Endothelial cell of umbilical vein (primary cell): ENCODE measurements at regions not wholly inside any gene's neighbourhood (a gene's known extent, or its start where the extent isn't known, plus 50 kb on each side); places are given as distances from the start of the nearest gene placed in this dataset.

Experiments used
- BruUV-seq: library from RNA; stranded (reverse); fragments of 400-500 nt; replicated peaks from 2 replicates; lab custom pipeline; 2021; lab: Mats Ljungman, UMichigan
- CTCF ChIA-PET: fragments of 300-600, 350-600 bp; sonication (Branson Sonifier 250); formaldehyde crosslinking; loops from one replicate; lab custom pipeline; 2021; ENCODE audit warnings: antibody characterized with exemption, inconsistent platforms; lab: Charles Lee
- POLR2A ChIA-PET: fragments of 300-600, 350-600 bp; sonication (Branson Sonifier 250); formaldehyde crosslinking; loops from one replicate; lab custom pipeline; 2021; ENCODE audit warnings: antibody characterized with exemption, inconsistent platforms; lab: Charles Lee
- DNase-seq: peaks from one replicate; pipeline ENCODE4 v3.0.0-alpha.2; 2011; ENCODE audit warnings: low read depth, low spot score
- FAIRE-seq: peaks from 2 replicates; lab custom pipeline; 2011; peaks lifted over from hg19 to GRCh38; lab: Jason Lieb, UNC
- H2AFZ ChIP-seq: 2 replicates; pipeline ENCODE4 v1.6.0; 2012; ENCODE audit warnings: low read depth, low read length, control low read depth, inconsistent platforms
- H3K27ac ChIP-seq: 2 replicates; pipeline ENCODE4 v1.5.1; 2011; ENCODE audit warnings: low read depth, mild to moderate bottlenecking, control low read depth, low read length, moderate library complexity; ENCODE audit not compliant: insufficient read depth
- H3K27me3 ChIP-seq, 2 experiments: 2 replicates each; pipeline versions ENCODE4 v1.6.0 to v1.6.1; 2011; ENCODE audit warnings: low read length in 2 of 2, mixed read lengths in 1 of 2; ENCODE audit not compliant: control insufficient read depth in 2 of 2, insufficient read depth in 2 of 2
- H3K36me3 ChIP-seq, 2 experiments: 2 replicates in 1 of 2; 3 replicates in 1 of 2; pipeline ENCODE4 v1.5.1; 2011; ENCODE audit warnings: low read length in 2 of 2, mild to moderate bottlenecking in 1 of 2, moderate library complexity in 1 of 2; ENCODE audit not compliant: control insufficient read depth in 2 of 2, insufficient read depth in 2 of 2; ENCODE audit errors: extremely low read depth in 1 of 2
- H3K4me1 ChIP-seq: 3 replicates; pipeline ENCODE4 v1.5.1; 2011; ENCODE audit warnings: mild to moderate bottlenecking, low read length; ENCODE audit not compliant: control insufficient read depth, insufficient read depth; ENCODE audit errors: extremely low read depth
- H3K4me2 ChIP-seq: 2 replicates; pipeline ENCODE4 v1.6.1; 2011; ENCODE audit warnings: low read length, control low read depth, mixed read lengths; ENCODE audit not compliant: insufficient read depth
- H3K4me3 ChIP-seq, 3 experiments: fragments of 200-600 bp in 1 of 3; sonication (generic), shearing (Covaris generic) in 1 of 3; replicated peaks in 1 of 3; 2 replicates each; pipeline ENCODE4 v1.5.1; 2011 to 2016; ENCODE audit warnings: control low read depth in 3 of 3, low read length in 3 of 3, mild to moderate bottlenecking in 2 of 3, inconsistent platforms in 1 of 3, low read depth in 1 of 3, moderate library complexity in 1 of 3; ENCODE audit not compliant: insufficient read depth in 1 of 3
- H3K79me2 ChIP-seq: 2 replicates; pipeline ENCODE4 v1.6.0; 2012; ENCODE audit warnings: low read length, inconsistent platforms; ENCODE audit not compliant: control insufficient read depth, insufficient read depth
- H3K9ac ChIP-seq: replicated peaks from 2 replicates; pipeline ENCODE3; 2011; ENCODE audit warnings: low read length, control low read depth; ENCODE audit not compliant: insufficient read depth; ENCODE audit errors: extremely low read depth
- H3K9me1 ChIP-seq: replicated peaks from 3 replicates; pipeline ENCODE4 v1.6.0; 2011; ENCODE audit warnings: mild to moderate bottlenecking, low read length; ENCODE audit not compliant: control insufficient read depth, insufficient read depth; ENCODE audit errors: extremely low read depth
- H3K9me3 ChIP-seq: replicated peaks from 2 replicates; pipeline ENCODE4 v1.5.1; 2012; ENCODE audit warnings: low read length, inconsistent platforms; ENCODE audit not compliant: control insufficient read depth, insufficient read depth
- H4K20me1 ChIP-seq: replicated peaks from 2 replicates; pipeline ENCODE3; 2011; ENCODE audit warnings: mild to moderate bottlenecking, low read length; ENCODE audit not compliant: control insufficient read depth, insufficient read depth; ENCODE audit errors: extremely low read depth
- EZH2 ChIP-seq: IDR thresholded peaks from 2 replicates; pipeline ENCODE4 v1.6.1; 2012; ENCODE audit warnings: borderline replicate concordance, low read depth, mild to moderate bottlenecking, moderate library complexity, low read length, inconsistent platforms; ENCODE audit not compliant: severe bottlenecking
- FOS ChIP-seq: IDR thresholded peaks from 2 replicates; pipeline ENCODE4 v1.6.1; 2011; ENCODE audit warnings: mild to moderate bottlenecking, low read length, moderate library complexity, borderline replicate concordance; ENCODE audit not compliant: insufficient read depth
- GATA2 ChIP-seq: IDR thresholded peaks from 2 replicates; pipeline ENCODE4 v1.7.0; 2011; ENCODE audit warnings: low read depth, mild to moderate bottlenecking, moderate library complexity, mixed read lengths, low read length; ENCODE audit not compliant: insufficient read length, insufficient read depth
- JUN ChIP-seq: IDR thresholded peaks from 2 replicates; pipeline ENCODE4 v1.6.1; 2011; ENCODE audit warnings: borderline replicate concordance, low read depth; ENCODE audit not compliant: insufficient read length, insufficient read depth
- MAX ChIP-seq: IDR thresholded peaks from 2 replicates; pipeline ENCODE4 v1.6.1; 2011; ENCODE audit not compliant: insufficient read depth, insufficient read length
- MYC ChIP-seq: IDR thresholded peaks from one replicate; pipeline ENCODE4 v1.6.1; 2011; ENCODE audit warnings: mild to moderate bottlenecking, low read depth, low read length
- POLR2A ChIP-seq: IDR thresholded peaks from 2 replicates; pipeline ENCODE4 v1.6.1; 2012; ENCODE audit warnings: low read depth, mild to moderate bottlenecking, control low read depth, low read length
- POLR2AphosphoS5 ChIP-seq: IDR thresholded peaks from 2 replicates; pipeline ENCODE4 v1.6.1; 2012; ENCODE audit warnings: low read depth, mild to moderate bottlenecking, control low read depth, low read length, moderate library complexity; ENCODE audit not compliant: insufficient read depth
- dilution Hi-C: fragments of 300-500 bp; cut with MboI; formaldehyde crosslinking; loops from one replicate; pipeline ENCODE4 v1.15.0; 2019; ENCODE audit warnings: low sequenced_read_pairs; ENCODE audit not compliant: extremely low pct_ligation_motif_present
- intact Hi-C: fragments of 100-400 bp; cut with micrococcal nuclease; formaldehyde crosslinking; loops from one replicate; pipeline ENCODE4 v1.10.0; 2022
- TF ChIP-seq, protein P1 (sequence below), 2 donors: IDR thresholded peaks; 1 replicate in 1 of 2; 2 replicates in 1 of 2; pipeline ENCODE4 v1.5.1; 2011; ENCODE audit warnings: low read length in 2 of 2, mild to moderate bottlenecking in 2 of 2, moderate library complexity in 2 of 2, control low read depth in 1 of 2, inconsistent platforms in 1 of 2, low read depth in 1 of 2; ENCODE audit not compliant: insufficient read depth in 1 of 2; ENCODE audit errors: extremely low read depth in 1 of 2

DNA sequence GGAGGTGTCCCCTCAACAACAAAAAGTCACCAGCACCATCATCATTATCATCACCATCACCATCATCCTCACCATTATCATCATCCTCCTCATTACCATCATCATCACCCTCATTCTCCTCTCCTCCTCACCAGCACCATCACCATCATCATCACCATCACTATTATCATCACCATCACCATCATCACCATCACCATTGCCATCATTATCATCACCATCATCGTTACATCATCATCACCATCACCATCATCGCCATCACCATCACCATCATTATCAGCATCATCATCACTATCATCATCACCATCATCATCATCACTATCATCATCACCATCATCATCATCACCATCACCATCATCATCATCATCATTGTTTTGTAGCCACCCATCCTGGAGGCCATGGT lies 212.6 kb downstream of the MN1 start:
- Histone ChIP-seq H3K9me1 (no peaks in the 10 kb centered on the region), H3K4me3 (no peak overlapping the region), H4K20me1 (no peaks in the 10 kb centered on the region), H3K36me3 (no peaks in the 10 kb centered on the region), H3K4me1 (no peaks in the 10 kb centered on the region), H2AFZ (no peak overlapping the region), H3K27ac (no peak overlapping the region), H3K79me2 (no peaks in the 10 kb centered on the region), H3K9ac (no peak overlapping the region), H3K9me3 (no peaks in the 10 kb centered on the region), H3K27me3 (peaks cover 4 to 8% of the 10 kb centered on the region in 2 experiments), H3K4me2 (no peak overlapping the region)
- DNase-seq (no peak), FAIRE-seq (no peak)
- dilution Hi-C loops, result no loop called here
- ChIA-PET CTCF (no interaction called here), POLR2A (no interaction called here)
- intact Hi-C loops, result no loop called here
- TF ChIP-seq GATA2, result no peak
- TF ChIP-seq MYC, result no peak
- TF ChIP-seq JUN, result no peak
- no peak for TF ChIP-seq POLR2A
- no peak for TF ChIP-seq FOS
- TF ChIP-seq EZH2, result no peak
- TF ChIP-seq, protein P1, sequence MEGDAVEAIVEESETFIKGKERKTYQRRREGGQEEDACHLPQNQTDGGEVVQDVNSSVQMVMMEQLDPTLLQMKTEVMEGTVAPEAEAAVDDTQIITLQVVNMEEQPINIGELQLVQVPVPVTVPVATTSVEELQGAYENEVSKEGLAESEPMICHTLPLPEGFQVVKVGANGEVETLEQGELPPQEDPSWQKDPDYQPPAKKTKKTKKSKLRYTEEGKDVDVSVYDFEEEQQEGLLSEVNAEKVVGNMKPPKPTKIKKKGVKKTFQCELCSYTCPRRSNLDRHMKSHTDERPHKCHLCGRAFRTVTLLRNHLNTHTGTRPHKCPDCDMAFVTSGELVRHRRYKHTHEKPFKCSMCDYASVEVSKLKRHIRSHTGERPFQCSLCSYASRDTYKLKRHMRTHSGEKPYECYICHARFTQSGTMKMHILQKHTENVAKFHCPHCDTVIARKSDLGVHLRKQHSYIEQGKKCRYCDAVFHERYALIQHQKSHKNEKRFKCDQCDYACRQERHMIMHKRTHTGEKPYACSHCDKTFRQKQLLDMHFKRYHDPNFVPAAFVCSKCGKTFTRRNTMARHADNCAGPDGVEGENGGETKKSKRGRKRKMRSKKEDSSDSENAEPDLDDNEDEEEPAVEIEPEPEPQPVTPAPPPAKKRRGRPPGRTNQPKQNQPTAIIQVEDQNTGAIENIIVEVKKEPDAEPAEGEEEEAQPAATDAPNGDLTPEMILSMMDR (IDR thresholded peaks at IDR 0.05; ENCODE audit: extremely low read depth in 1 of 2, insufficient read depth in 1 of 2, low read depth in 1 of 2, low read length in 2 of 2), result no peak
- no peak for TF ChIP-seq POLR2AphosphoS5
- TF ChIP-seq MAX, result no peak
- no TSS peak for BruUV-seq
